Superior temporal gyrus (tissue), 1 donor: ENCODE measurements at regions not wholly inside any gene's neighbourhood (a gene's known extent, or its start where the extent isn't known, plus 50 kb on each side); places are given as distances from the start of the nearest gene placed in this dataset.

Experiments
- DNase-seq: peaks from one replicate; pipeline ENCODE4 v3.0.0-alpha.2; 2016; ENCODE audit errors: extremely low spot score

DNA sequence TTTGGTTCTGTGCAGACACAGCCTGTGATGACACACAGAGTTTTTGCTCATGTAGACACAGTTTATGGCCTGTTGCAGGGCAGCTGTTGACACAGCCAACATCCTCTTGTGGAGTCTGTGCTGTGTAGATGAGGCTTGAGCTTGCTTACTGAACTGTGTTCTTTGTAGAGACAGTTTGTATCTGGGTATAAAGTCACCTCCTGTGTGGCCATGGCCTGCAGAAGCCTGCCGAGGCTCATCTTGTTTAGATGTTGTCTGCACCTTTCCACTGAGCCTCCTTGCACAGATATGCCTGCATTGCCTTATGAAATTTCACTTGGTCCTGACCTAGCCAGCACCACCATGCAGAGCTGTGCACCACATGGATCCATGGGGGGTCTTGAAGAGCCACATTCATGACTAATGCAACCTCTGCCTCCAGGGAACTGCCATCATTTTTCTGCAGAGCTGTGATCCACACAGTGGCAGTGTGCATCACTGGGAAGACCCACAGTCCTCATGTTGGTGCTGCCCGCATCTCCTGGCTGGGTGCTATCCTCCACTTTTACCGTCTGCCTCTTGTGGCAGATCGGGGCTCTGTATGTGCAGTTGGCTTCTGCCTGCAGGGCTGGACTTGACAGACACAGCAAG is 198.0 kb upstream of the MAMLD1 start:
- no peak for DNase-seq

DNA sequence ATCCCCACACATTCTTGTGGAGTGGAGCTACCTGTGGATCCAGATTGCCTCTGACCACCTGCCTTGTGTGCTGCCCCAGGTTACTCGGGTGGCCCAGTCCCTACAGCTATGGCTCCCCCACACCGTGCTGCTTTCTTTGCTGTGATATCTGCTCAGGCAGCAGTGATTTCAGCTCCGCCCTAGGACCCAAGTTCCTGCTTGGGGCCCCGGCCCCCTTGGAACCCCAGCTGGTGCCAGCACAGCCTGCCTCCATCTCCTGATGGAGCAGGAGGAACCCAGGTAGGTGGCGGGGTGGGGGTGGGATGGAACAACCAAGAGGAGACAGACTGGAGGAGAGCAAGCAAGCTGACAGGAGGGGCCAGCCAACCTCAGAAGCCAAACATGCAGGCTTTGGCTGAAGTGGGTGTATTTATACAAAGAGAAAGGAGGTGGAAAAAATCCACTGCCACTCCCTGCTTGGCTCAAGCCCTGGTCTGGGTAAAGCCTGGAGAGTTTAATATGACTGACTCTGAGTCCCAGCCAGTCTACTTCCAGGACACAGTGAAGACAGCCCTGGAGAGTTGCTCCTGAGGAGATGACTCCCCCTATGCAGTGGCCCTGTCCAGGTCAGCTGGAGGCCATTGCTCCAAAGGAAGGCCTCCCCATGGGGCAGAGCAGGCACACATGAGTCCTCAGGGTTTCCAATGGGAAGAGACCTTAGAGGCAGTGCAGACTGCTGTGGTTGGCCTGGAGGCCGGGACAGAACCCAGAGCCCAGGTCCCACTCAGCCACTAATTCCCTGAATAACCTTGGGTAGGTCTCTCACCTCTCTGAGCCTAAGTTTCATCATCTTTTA is 197.1 kb upstream of the MAMLD1 start:
- DNase-seq: no peak

DNA sequence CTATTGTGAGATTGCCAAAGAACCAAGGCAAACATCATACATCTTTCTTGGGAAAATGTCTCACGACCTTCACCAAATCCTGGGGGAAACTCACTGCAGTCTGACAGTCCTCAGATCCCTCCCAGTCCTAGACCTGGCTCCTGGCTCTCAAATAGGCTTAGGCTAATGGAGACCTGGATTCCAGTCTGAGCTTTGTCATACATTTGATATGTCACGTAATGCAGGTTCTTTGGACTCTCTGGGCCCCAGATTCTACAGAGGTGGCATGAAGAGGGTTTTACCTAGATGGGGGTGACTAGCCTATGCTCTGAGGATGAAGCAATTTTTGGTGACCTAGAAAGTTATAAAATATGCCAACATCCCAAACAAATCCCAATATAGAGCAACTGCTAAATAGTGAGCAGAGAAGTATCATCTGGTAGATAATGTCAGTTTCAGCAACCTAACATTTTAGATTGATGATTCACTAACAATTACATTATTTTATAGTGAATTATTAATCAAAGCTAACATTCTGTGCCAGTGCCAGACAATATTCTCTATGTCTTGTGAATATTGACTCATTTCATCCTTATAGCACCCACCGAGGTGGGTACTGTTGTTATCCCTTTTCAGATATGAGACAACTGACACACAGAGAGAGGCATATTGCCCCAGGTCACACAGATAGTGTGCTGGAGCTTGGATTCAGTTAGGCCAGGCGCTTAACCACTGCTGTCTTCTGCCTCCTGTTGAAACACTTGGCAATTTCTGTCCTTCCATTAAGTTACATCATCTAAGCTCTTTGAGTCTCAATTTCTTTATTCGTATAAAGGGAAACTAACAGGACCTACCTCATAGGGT is 195.4 kb upstream of the MAMLD1 start:
- DNase-seq: no peak

DNA sequence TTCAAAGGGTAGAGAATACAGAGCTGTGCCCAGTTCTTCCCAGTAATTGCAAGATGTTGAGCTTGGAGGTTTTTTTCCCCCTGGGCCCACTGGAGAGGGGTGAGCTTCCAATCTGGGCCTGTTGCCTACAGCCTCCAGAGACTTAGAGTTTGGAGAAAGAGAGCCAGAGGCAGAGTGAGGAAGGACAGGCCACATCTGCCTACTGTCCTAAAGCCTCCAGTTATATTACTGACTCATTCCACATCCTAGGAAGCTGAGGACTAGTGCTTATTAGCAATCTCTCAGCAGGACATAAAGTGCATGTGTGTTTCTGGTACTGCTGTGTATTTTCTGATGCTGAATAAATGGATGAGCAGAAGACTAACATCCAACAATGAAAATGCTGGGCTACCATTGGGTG is 181.0 kb upstream of the MAMLD1 start:
- DNase-seq: no peak

DNA sequence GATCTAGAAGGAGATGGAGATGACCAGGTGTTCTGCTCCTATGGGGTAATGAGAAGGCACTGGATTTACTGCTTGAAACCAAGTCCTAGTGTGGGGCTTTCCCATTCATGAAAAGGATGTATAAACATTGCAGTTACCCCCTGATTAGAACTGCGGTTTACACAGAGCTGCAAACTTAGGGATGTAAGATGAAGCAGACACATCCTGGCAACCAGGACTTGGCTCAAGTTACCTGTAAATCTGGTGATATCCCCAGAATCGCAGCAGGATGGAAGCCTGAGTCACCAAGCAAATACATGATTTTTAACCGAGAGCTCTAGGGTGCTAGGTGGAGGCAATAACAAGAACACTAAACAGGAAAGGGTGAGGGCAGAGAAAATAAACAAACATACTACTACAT is 178.6 kb upstream of the MAMLD1 start:
- DNase-seq: no peak

DNA sequence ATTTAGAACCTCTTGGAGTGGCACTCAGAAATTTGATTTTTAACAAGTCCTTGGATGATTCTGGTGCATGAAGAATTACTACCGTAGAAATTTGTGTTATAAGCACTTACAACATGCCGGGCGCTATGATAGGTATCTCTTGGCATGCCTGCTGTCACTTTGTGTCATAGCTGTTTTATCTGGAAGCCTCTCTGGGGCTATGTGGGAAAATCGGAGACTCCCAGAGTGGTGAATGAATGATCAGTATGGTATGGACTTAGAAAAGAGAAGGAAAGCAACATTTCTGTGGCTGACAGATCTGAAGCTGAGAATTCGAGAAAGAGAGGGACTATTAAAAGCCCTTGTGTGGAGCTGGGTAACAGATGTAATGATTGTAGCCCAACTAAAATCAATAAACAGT is 177.4 kb upstream of the MAMLD1 start:
- no peak for DNase-seq

DNA sequence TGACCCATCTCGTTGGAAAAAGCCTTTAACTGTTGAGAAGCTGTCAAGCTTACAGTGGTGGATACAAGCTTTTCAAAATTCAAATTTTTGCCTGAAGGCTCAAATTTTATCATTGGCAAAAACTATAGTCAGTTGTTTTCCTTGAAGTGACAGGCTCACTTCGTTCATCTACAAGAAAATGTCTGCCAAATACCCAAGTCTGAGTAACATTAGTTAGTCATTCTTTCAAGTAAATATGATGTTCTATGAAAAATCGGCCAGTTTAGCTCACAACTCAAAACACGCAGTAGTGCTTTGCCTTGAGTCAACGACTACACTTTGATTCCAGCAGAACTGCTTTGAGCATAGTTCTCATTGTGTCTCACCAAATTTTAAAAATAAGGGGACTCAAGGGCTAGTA is 170.3 kb upstream of the MAMLD1 start:
- DNase-seq: no peak

DNA sequence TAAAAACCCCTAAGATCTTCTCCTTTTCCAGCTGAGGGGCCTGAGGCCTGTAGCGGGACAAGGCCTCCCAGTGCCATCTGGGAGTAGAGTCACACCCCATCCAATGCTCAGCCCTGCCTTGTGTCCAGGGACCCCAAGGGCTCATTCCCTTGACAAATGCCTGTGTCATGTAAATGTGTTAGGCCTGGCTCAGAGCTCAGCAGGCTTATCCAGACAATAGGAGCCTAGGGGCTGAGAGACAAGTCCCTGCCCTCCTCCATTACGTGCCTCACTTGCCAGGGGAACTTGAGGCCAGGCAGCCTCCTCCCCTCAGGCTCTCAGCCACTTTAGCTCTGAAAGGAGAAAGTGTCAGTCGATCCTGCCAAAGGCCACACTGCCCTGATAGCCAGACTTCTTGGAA is 166.8 kb upstream of the MAMLD1 start:
- no peak for DNase-seq

DNA sequence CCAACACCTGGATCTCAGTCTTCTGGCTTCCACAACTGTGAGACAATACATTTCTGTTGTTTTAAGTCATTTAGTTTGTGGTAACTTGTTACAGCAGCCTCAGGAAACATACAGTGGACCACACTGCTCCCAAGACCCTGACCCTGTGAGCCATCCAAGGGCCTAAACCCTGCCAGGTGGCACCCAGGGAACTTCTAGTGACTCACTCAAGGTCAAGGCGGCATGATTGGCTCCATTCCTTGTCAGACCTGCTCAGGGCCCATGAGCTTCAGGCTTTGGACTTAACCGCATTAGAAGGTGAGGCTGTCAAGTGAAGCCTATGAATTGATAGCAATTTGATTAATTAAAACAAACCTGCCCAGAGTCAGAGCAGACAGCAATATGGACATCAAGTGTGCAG is 165.7 kb upstream of the MAMLD1 start:
- no peak for DNase-seq

DNA sequence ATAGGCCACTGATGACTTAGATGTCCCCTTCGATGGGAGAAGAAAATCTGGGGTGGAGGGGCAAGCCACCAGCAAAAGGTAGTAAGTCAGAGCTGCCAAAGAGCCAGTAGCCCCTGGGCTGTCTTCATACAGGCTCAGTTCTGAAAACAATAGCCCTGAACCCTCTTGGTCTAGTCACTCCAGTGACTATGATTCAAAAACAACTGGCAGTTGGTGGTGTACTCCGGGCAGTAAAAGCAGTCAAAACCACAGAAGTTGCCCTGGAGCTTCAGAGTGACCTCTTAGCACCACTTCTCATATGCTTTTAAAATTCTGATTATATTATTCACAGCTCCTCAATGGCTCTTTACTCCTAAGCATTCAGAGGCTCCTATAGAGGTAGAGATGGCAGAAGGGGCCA is 164.3 kb upstream of the MAMLD1 start:
- DNase-seq: no peak

DNA sequence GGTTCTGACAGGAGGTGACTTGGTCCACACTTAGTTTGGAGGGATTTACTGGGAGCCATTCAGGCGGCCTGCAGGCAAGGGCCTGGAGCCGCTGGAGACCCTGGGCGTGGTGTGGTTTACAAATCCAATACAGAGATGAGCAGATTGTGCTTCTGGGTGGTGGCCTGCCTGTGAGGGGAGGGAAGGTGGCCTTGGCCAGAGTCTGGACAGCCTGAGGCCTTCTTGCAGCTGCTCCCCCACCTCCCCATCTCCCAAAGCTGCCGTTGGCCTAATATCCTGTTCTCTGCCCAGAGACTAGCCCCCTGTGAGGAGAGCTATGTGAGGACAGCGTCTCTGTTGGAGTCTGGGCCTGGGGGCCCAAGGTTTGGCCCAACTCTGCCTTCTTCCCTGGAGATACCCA is 163.9 kb upstream of the MAMLD1 start:
- DNase-seq: no peak

DNA sequence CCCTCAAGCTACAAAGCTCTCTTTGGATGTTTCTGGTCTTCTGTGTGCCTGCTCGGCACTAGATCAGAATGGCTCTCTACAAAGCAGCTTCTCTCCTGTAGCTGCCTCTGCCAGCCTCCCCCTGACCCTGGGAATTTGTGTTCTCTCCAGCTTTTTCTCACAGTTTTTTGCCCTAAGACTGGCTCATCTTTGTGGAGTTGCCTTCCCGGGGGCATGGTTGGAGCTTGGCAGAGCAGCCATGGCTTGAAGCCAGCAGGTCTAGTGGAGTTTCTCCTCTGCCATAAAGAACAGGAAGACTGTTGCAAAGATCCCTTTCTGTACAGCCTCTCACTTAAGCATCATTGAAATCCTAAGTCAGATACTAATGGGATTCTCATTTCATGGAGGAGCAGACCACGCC is 163.3 kb upstream of the MAMLD1 start:
- no peak for DNase-seq

DNA sequence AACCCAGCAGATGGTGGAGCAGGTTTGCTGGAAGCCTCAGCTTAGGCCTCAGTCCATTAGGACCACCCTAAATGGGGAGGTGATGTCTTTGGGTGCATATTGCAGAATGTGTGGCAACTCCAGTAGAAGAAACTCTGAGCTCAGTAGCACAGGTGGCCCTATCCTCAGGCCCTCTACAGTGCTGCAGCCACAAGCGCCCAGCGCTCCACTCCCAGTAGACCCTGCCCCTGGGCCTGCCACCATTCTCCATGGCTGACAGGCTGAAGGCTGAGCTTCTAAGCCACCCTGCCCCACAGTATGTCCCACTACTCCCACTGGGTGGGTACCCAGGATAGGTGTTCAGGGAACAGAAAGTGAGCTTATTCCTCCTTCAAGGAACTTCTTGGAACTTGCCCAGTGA is 162.8 kb upstream of the MAMLD1 start:
- no peak for DNase-seq

DNA sequence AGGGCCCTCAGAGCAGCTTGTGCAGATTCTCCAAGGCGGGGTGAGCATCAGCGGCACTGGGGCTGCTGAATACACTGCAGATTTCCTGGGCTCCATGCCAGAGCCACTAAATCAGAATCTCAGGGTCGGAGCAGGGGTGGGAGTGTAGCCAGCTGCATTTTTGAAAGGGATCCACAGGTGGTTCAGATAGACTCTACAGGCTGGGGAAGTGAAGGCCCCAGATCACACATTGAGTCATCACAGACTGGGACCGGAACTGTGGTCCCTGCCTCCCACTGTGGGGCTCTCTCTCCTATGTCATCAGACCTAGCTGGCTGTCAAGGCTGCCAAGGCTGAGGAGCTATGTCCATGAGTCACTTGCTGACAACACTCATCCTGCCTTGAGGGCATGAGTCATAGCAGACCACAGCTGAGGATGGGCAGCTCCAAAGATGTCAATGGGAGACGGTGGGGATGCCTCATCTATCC is 162.3 kb upstream of the MAMLD1 start:
- DNase-seq: no peak

DNA sequence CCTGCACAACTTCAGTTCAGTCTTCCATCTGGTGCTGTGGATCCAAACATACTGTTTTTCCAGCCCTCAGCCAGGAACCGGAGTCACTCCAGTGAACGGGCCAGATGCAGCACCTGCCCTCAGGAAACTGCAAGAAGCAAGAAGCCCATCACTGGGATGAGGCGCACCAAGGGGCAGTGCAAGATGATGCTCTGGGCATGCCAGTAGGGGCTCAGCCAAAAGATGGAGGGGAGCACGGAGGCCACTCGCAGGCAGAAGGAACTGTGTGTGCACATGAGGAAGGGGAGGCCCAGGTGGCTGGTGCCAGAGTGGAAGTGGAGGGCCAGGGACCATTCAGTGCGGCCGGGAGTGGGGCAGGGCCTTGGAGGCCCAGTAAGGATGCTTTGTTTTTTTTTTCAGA is 161.7 kb upstream of the MAMLD1 start:
- no peak for DNase-seq

DNA sequence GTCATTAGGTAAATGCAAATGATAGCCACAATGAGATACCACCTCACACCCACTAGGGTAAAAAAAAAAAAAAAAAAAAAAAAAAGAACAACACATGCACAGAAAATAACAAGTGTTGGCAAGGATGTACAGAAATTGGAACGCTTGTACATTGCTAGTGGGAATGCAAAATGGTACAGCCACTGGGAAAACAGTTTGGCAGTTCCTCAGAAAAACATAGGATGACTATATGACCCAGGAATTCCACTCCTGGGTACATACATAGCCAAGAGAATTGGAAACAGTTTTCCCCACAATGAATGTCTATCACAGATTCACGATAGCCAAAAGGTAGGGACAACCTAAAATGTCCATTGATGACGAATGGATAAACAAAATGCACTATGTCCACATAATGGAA is 161.3 kb upstream of the MAMLD1 start:
- DNase-seq: no peak

DNA sequence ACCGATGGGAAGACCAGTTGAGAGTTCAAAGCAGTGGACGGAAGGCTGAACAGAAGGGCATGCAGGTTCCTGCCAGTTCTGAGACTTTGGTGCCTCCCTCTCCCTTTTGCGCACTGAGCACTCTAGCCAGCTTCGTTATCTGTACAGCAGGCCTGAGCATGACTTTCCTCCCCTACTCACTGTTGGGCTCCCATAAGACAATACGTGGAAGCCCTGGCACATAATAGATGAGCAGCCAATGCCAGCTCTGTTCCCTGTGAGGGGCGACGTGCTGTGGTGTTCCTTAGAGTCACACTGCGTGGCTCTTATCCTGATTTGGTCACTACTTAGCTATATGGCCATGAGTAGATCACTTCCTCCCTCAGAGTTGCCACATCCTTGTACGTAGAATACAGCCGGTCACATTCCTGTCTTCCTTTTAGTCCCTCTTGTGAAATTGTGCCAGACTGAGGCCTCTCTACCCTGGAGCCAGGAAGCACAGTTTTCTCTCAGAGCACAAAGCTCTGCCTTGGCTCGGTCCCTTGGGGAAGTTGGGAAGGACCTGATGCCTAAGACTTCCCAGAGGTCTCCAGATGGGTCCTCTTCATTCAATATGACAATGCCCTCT is 160.4 kb upstream of the MAMLD1 start:
- no peak for DNase-seq

DNA sequence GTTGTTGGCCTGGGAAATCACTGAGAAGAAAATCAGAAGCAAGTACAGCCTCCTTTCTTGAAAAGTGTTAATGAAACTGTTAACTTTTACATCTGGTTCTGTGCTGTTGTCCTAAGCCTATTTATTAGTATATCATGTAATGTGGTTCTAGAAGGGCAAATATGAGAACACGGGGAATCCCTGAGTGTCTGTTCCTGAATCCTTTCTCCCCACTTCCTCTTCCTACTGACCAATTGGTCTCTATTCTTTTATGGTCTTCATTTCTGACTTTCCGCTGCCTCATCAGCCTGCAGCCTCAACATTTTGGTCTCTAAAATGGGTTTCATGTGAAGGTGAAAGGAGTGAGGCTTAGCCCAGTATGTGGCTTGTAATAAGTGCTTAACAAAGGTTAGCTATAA is 159.9 kb upstream of the MAMLD1 start:
- no peak for DNase-seq

DNA sequence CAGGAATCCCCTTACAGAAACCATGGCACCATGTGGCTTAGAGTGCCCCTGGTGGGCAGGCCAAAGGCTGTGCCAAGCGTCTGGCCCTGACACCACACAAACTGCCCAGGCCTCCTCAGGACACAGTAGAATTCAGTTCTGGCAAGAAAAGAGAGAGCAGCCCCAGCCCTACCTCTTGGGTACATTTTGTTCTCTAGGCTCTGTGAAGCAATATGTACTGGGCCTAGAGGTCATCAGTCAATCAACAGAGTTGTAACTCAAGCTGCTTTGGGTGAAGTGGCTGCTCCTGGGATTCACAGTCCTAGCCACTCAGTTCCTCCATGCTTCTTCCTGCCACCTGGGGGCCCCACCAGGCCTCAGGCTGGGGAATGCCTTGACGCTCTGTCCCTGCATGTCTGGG is 158.1 kb upstream of the MAMLD1 start:
- DNase-seq: no peak

DNA sequence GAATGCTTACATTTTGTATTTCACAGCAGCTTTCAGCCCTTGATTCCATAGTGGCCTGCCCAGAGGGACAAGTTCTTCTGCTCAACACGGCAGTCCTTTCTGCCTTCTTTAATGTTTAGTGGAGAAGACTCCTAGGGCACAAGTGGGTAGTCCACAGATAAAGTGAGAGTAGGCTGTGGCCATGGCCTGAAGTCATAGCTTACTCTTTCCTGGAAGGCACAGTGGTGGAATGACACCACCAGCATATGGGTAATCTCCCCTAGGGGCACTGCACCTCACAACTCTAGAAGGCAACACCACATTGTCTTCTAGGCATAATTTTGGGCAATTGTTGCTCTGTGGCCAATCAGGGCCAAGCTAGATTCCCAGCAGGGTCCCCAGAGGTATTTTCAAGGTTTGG is 155.4 kb upstream of the MAMLD1 start:
- no peak for DNase-seq

DNA sequence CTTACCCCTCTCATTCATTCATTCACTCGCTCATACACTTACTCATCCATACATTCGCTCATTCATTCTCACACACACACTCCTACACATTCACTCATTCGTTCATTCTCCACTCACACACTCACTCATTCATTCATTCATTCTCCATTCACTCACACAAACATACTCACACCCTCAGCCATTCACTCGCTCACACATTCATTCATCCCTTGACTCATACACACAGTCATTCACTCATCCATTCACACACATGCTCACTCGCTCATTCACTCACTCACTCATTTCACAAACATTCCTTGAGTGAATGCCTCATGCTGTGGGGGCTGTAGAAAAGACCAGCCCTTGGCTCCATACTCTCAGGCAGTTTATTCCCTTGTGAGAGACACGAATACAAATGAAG is 151.1 kb upstream of the MAMLD1 start:
- DNase-seq: no peak
